ENCODE measurements at regions not wholly inside any gene's neighbourhood (a gene's known extent, or its start where the extent isn't known, plus 50 kb on each side); places are given as distances from the start of the nearest gene placed in this dataset.

DNA sequence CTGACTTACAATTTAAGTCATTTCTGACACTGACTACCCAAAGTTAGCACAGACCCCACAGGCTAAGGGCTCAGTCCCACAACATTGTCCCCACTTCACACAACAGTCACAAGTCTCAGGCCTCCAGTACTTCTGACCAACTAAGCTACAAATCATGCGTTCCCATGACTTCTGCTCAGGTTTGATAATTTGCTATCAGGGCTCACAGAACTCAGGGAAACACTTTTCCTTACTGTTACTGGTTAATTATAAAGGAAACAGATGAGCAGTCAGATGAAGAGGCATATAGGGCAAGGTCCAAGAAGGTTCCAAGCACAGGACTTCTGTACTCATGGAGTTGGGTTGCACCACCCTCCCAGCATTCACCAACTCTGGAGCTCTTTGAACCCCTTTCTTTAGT, 151.2 kb upstream of the TNR start:
- no peak for DNase-seq (ENCODE audit: low read depth, low spot score)

DNA sequence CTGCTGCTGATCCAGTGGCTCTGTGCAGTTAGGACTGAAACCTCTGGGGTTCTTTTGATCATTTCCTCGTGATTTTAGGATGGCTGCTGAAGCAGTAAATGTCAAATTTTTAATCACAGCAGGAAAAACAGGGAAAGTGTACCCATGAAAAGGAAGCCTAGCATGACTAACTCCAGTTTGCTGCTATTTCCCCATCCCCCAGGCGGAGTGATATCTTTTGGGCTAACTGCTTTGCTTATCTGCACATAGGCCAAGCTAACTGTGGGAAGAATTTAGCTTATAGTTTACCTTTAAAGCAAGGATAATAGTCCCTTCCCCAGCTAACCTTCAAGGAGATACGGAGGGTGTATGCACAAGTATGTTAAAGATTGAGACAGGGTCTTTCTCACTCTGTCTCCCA, 149.8 kb upstream of the TNR start:
- no peak for DNase-seq (ENCODE audit: low read depth, low spot score)

DNA sequence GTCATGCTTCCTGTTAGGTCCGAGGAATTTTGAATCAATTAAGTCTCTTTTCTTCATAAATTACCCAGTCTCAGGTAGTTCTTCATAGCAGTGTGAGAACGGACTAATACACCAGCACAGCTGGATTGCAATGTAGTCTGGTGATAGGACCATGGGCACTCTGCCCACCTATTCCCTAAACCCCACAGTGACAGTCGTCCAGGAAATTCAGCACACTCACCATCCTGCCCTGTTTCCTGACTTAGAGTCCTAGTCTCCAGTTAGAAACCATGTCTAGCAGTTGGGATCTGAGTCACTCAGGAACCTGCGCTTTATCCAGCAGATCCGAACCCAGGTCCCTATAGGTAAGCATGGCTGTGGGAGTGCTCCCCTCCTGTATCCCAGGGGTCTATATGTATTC, 149.3 kb upstream of the TNR start:
- DNase-seq (ENCODE audit: low read depth, low spot score): no peak

DNA sequence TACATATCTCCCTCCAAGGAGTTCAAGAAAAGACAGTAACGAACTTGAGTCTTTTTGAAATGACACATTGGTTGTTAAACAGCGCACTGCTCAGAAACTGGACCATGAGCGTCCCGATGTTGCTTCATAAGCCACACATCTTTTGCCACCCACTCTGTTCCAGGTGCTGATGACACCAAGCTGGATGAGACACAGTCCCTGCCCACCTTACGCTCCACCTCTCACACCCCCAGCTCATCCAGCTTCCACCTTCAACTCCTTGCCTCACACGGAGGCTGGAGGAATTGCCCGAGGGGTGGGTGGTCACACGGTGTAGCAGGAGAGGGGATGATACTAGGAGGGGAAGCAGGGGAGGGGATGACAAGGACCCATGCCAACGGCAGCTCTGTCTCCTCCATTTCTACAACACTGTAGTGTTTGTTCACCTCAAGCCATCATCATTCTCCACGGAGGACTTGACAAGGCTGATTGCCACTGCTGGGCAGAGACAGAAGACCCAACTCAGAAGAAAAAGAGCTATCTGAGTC, 148.5 kb upstream of the TNR start:
- DNase-seq (ENCODE audit: low read depth, low spot score): no peak

GRCh38 chr1:175890958-175891357, 147.6 kb upstream of the TNR start:
- no peak for DNase-seq (ENCODE audit: low read depth, low spot score)

- DNase-seq (ENCODE audit: low read depth, low spot score): no peak
Observed at GRCh38 chr1:175889848-175890247, 146.5 kb upstream of the TNR start.

- DNase-seq (ENCODE audit: low read depth, low spot score): no peak
Observed at GRCh38 chr1:175888996-175889395, 145.6 kb upstream of the TNR start.

DNA sequence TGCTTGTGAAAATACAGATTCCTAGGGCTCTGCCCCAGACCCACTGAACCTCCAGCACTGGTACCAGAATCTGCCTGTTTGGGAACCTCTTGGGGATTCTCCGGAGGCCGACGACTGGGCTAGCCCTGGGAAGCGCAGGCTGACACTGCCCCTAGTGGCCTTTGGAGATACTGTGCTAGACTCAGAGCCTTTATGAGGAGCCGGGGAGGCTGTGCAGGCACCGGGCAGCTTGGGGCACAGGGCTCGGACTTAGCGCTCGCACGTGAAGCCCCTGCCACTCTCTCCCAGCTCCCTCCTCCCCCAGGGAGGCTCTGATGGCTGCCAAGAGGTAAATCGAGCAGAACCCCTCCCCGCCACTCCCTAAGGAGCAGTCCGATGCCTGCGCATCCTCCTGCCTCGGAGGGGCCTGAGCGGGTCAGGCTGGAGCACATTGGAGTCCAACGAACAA, 144.6 kb upstream of the TNR start:
- DNase-seq (ENCODE audit: low read depth, low spot score): peak; percentile 72

DNA sequence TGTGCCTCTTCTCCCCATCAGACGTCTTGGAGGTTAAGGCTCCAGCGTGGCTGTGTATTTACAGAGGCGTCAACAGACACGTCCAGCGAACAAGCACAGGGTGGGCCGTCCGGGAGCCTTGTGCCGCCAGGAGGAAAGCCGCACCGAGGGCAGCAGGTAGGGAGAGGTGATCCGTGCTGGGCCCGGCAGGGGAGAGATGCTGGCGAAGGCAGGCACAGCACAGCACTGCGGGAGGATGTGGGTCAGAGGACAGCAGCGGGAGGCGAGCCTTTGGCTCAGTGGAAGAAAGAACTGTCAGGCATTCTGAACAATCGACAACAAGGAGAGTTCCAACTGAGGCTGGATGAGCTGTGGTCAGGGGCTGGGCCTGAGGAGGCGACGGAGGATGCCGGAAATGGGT, 144.1 kb upstream of the TNR start:
- DNase-seq (ENCODE audit: low read depth, low spot score): no peak

DNA sequence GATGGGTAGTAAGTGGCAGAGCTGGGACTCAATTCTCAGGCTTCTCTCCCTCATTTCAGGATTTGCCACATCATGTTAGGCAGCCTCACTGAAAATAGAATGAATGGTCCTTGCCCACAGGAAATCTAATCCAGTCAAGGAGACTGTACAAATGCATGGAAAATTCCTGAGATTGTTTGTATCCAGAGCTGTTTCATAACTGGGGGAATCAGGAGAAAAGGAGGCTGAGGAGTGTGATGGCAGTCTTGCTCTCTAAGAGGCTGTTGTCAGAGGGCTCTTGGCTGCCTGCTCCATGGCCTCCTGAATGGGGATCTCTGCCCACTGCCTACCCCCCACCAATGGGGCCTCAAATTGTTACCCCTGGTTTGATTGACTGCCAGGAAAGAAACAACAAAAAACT, 141.9 kb upstream of the TNR start:
- peak; percentile 70 for DNase-seq (ENCODE audit: low read depth, low spot score)

GRCh38 chr1:175884369-175884768, 141.0 kb upstream of the TNR start:
- DNase-seq (ENCODE audit: low read depth, low spot score): no peak

DNA sequence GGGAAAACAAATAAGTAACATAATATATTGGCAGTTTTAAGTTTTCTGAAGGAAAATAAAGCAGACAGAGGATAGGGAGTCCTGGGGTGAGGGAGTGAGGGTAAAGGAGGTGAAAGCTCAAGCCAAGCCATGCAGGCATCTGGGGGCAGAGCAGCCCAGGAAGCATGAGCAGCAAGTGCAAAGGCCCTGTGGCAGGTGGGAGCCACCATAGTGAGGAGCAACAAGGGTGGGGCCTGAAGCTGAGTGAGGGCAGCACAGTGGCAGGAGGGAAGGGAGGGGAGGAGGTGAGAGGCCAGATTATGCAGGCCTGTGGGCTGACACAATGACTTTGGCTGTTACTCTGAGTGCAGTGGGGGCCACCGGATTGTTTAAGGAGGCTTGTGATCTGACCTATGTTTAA, 138.8 kb upstream of the TNR start:
- no peak for DNase-seq (ENCODE audit: low read depth, low spot score)

- DNase-seq (ENCODE audit: low read depth, low spot score): no peak
Observed at GRCh38 chr1:175881246-175881976, 138.0 kb upstream of the TNR start.

GRCh38 chr1:175878775-175879174, 135.4 kb upstream of the TNR start:
- DNase-seq (ENCODE audit: low read depth, low spot score): no peak

GRCh38 chr1:175877939-175878737, 134.7 kb upstream of the TNR start:
- peak; percentile 78 for DNase-seq (ENCODE audit: low read depth, low spot score)

DNA sequence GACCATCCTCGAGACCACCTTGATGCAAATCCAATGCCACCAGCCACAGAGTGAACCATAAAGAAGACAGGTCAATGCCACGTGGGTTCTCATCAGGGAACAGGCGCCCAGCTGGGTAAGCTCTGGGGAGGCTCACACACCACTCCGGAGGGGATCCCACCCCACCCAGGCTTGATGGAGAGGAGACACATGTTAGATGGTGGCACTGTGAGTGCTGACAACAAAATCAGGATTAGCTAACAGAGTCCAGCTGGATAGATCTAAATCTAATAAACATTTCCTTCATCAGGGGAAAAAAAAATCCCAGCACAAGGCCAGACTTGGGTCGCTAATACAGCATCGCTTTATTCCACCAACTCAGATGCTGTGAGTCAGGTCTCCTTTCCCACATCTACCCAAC, 132.2 kb upstream of the TNR start:
- no peak for DNase-seq (ENCODE audit: low read depth, low spot score)

- DNase-seq (ENCODE audit: low read depth, low spot score): no peak
Observed at GRCh38 chr1:175874081-175874480, 130.7 kb upstream of the TNR start.

- no peak for DNase-seq (ENCODE audit: low read depth, low spot score)
Observed at GRCh38 chr1:175873290-175873935, 130.0 kb upstream of the TNR start.

- DNase-seq (ENCODE audit: low read depth, low spot score): no peak
Observed at GRCh38 chr1:175872588-175872987, 129.2 kb upstream of the TNR start.

DNA sequence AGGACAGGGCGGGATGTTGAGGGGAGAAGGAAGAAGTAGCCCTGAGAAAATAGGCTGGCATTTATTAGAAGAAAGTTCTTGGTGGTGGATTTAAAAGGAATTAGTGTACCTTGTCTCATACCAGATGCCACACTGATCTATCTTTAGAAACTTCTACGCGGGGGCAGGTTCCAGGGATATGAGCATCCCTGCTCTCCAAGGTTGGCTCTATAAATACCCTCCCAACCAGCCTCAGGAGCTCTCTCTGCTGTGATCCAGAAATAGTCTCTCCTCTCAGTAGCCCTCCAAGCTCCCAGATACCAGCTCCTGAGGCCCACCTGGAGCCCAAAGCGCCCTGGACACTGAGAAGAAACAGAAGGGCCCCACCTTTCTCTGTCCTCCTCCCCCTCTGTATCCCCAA, 128.3 kb upstream of the TNR start:
- no peak for DNase-seq (ENCODE audit: low read depth, low spot score)

DNA sequence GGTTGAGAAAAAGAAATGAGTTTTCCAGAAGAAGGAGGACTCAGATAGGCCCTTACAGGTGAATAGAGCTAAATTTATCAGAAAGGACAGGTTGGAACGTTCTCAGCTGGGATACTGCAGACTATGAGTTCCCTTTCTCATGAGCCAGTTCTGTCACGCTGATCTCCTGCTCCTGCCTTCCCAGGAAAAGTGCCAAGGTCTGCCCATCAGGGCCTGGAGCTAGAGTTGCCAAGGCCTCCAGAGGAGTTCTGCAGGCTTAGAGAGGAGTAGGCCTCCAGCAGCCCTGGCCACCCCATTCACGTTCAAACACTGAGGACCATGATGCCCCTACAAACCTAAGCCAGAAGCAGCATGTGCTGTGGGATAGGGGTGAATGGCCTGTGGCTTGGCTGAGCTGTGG, 126.8 kb upstream of the TNR start:
- DNase-seq (ENCODE audit: low read depth, low spot score): no peak

GRCh38 chr1:175866776-175867175, 123.4 kb upstream of the TNR start:
- DNase-seq (ENCODE audit: low read depth, low spot score): no peak

Measured in astrocyte of the hippocampus (primary cell).